Testis (tissue), 2 donors: ENCODE measurements at regions not wholly inside any gene's neighbourhood (a gene's known extent, or its start where the extent isn't known, plus 50 kb on each side); places are given as distances from the start of the nearest gene placed in this dataset.

Experiments used
- DNase-seq: peaks from one replicate; pipeline ENCODE4 v3.0.0-alpha.2; 2019
- H3K27ac ChIP-seq, 2 donors: fragments of 200-600 bp; sonication (generic); one replicate each; pipeline ENCODE4 v1.5.1; 2019
- H3K27me3 ChIP-seq: fragments of 200-600 bp; sonication (generic); one replicate; pipeline ENCODE4 v1.5.1; 2019
- H3K36me3 ChIP-seq: fragments of 200-600 bp; sonication (generic); one replicate; pipeline ENCODE4 v1.5.1; 2017; ENCODE audit warnings: low read depth; ENCODE audit errors: missing control alignments
- H3K4me1 ChIP-seq: fragments of 200-600 bp; sonication (generic); one replicate; pipeline ENCODE4 v1.5.1; 2019
- H3K4me3 ChIP-seq, 2 donors: fragments of 200-600 bp; sonication (generic); one replicate each; pipeline ENCODE4 v1.5.1; 2017 to 2019
- H3K9me3 ChIP-seq: fragments of 200-600 bp; sonication (generic); one replicate; pipeline ENCODE4 v1.5.1; 2017
- POLR2A ChIP-seq: fragments of 450-650 bp; IDR thresholded peaks from one replicate; pipeline ENCODE4 v1.6.1; 2017; ENCODE audit warnings: antibody characterized with exemption, mild to moderate bottlenecking, moderate library complexity
- WGBS, 2 donors: methylation state at CpG; one replicate each; pipeline ENCODE4 v1.1.5; 2018; 5-methylcytosine and 5-hydroxymethylcytosine counted together
- intact Hi-C: fragments of 100-400 bp; cut with DNase I; formaldehyde crosslinking; loops from one replicate; pipeline ENCODE4 v1.15.1; 2023; ENCODE audit warnings: low total_unique reads
- TF ChIP-seq, protein P1 (sequence below), 3 experiments: fragments of 450-650 bp in 2 of 3; fragments of 200-600 bp in 1 of 3; sonication (generic) in 1 of 3; IDR thresholded peaks; one replicate each; pipeline ENCODE4 v1.5.1; 2016 to 2019; ENCODE audit warnings: antibody characterized with exemption in 3 of 3, mild to moderate bottlenecking in 2 of 3, moderate library complexity in 1 of 3

DNA sequence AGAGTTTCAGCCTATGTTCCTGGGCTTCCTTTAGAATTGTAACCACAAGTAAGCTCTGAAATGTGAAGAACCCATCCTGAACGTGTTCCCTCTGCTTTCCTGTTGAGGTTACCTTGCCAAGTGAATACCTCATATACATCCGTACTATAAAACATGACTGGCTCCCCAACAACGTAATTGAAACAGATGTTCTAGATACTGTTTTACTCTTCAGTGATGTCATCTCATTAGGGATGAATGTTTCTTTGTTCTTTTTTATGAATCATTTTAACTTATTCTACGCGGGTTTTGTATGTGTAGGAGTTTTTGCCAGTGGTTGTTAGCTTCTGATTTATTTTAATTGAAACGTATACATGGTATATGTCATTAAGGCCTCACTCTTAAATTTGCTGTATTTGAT lies 166.8 kb downstream of the SAMD5 start:
- intact Hi-C loops: no loop called here
- Histone ChIP-seq H3K4me3 (no peak overlapping the region), H3K27ac (no peak overlapping the region), H3K27me3 (no peaks in the 10 kb centered on the region), H3K9me3 (no peaks in the 10 kb centered on the region), H3K36me3 (no peaks in the 10 kb centered on the region), H3K4me1 (no peaks in the 10 kb centered on the region)
- TF ChIP-seq, protein P1, sequence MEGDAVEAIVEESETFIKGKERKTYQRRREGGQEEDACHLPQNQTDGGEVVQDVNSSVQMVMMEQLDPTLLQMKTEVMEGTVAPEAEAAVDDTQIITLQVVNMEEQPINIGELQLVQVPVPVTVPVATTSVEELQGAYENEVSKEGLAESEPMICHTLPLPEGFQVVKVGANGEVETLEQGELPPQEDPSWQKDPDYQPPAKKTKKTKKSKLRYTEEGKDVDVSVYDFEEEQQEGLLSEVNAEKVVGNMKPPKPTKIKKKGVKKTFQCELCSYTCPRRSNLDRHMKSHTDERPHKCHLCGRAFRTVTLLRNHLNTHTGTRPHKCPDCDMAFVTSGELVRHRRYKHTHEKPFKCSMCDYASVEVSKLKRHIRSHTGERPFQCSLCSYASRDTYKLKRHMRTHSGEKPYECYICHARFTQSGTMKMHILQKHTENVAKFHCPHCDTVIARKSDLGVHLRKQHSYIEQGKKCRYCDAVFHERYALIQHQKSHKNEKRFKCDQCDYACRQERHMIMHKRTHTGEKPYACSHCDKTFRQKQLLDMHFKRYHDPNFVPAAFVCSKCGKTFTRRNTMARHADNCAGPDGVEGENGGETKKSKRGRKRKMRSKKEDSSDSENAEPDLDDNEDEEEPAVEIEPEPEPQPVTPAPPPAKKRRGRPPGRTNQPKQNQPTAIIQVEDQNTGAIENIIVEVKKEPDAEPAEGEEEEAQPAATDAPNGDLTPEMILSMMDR (IDR thresholded peaks at IDR 0.05): no peak
- TF ChIP-seq POLR2A: no peak
- 65 to 69% methylated on average over 6 of the region's 6 CpGs for WGBS, 2 donors
- DNase-seq: no peak

DNA sequence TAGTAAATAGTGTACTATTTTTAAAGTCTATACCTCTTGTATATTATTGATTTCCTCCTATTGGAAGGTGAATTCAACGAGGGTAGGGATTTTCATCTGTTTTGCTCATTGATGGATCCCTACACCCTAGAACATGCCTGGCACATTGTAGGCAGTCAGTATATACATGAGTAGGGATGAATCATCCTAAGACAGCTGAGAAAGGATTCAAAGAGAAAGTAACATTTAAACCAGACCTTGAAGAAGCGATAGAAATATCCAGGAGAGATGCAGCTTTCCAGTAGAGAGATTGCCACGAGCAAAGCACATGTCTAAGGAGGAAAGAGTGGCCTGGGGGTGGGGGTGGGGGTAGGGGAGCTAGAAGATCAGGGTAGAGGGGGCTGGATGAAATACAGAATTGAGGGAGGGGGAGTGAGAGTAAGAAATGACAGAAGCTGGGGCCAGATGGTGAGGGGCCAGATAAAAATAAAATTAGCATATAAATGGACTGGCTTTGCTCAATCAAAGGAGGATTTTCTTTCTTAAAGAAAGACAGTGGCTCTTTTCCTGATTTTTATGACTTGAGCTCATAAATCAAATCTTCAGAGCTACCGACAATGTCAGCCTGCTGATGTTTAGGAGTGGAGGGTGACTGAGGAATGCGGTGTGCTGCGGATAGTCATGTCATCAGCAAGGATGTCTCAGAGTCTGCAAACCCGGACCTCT lies 168.2 kb downstream of the SAMD5 start:
- H3K27me3 ChIP-seq: no peaks in the 10 kb centered on the region
- no peaks in the 10 kb centered on the region for H3K36me3 ChIP-seq
- no peaks in the 10 kb centered on the region for H3K9me3 ChIP-seq
- no peaks in the 10 kb centered on the region for H3K4me1 ChIP-seq
- DNase-seq: no peak
- H3K27ac ChIP-seq: no peak overlapping the region
- intact Hi-C loops: no loop called here
- no peak for TF ChIP-seq POLR2A
- TF ChIP-seq, protein P1 (IDR thresholded peaks at IDR 0.05): no peak
- no peak overlapping the region for H3K4me3 ChIP-seq
- 67 to 68% methylated on average over 7 of the region's 7 CpGs for WGBS, 2 donors

DNA sequence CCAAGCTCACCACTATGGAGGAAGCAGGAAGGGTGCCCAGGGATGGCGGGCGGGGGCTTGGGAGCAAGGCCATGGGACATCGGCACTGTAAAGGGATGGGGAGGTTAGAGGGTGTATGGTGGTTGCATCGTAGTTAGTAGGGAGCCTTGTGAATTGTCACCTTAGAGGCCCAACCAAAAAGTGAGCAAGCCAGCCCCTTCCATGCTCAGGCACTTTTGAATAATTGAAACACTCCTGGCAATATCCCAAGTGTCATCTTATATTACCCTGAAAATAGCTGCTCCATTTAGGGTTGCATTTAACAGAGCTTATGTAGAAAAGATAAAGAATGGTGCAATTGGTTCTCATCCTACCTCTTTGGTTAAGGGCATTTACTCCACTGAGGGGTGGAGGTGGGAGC lies 169.2 kb downstream of the SAMD5 start:
- Histone ChIP-seq H3K9me3 (no peaks in the 10 kb centered on the region), H3K4me3 (no peak overlapping the region), H3K36me3 (no peaks in the 10 kb centered on the region), H3K27ac (no peak overlapping the region), H3K27me3 (no peaks in the 10 kb centered on the region), H3K4me1 (no peaks in the 10 kb centered on the region)
- no peak for TF ChIP-seq POLR2A
- TF ChIP-seq, protein P1 (IDR thresholded peaks at IDR 0.05): no peak
- DNase-seq: no peak
- WGBS, 2 donors: 64 to 78% methylated on average over 4 of the region's 4 CpGs
- intact Hi-C loops: no loop called here

DNA sequence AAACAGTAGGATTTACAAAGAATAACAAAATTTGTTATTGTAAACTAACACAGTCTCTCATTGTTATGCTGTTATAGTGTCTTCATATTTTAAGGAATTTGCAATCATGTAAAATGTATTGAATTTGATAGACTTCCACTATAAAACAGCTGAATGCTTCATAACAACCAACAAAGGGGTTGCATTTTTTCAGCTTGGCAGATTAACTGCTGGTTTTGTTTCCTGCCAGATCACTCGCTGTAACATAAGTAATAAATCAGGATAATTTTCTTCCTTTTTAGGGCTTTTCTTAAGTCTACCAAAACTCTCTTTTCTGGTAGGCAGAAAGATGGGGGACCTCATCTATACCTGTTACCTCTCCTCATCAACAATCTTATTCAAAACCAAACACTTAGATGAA lies 169.8 kb downstream of the SAMD5 start:
- Histone ChIP-seq H3K27ac (no peak overlapping the region), H3K36me3 (no peaks in the 10 kb centered on the region), H3K4me3 (no peak overlapping the region), H3K9me3 (no peaks in the 10 kb centered on the region), H3K27me3 (no peaks in the 10 kb centered on the region), H3K4me1 (no peaks in the 10 kb centered on the region)
- WGBS, 2 donors: 46 to 47% methylated on average over 1 of the region's 1 CpG
- DNase-seq: no peak
- TF ChIP-seq POLR2A: no peak
- TF ChIP-seq, protein P1 (IDR thresholded peaks at IDR 0.05): no peak
- intact Hi-C loops: no loop called here

DNA sequence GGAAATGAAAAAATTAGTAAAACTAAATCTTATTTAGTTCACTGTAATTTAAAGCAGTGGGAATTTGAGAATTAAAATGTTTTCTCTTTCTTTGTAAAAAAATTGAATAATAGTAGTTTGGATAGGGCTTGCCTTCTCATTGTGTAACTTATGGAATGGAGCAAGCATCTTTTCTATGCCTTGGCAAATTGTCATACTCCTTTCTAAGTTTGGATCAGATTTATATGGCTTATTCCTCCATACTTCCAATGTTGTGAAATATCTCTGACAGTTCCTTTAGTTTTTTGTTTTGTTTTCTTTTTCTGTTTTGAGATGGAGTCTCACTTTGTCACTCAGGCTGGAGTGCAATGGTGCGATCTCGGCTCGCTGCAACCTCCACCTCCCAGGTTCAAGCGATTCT lies 176.4 kb downstream of the SAMD5 start:
- H3K4me3 ChIP-seq: no peak overlapping the region
- H3K9me3 ChIP-seq: no peaks in the 10 kb centered on the region
- TF ChIP-seq, protein P1 (IDR thresholded peaks at IDR 0.05): no peak
- TF ChIP-seq POLR2A: no peak
- H3K27me3 ChIP-seq: no peaks in the 10 kb centered on the region
- intact Hi-C loops: no loop called here
- 96 to 98% methylated on average over 4 of the region's 4 CpGs for WGBS, 2 donors
- H3K4me1 ChIP-seq: no peaks in the 10 kb centered on the region
- DNase-seq: no peak
- H3K27ac ChIP-seq: no peak overlapping the region
- no peaks in the 10 kb centered on the region for H3K36me3 ChIP-seq
